ENCODE measurements at regions not wholly inside any gene's neighbourhood (a gene's known extent, or its start where the extent isn't known, plus 50 kb on each side); places are given as distances from the start of the nearest gene placed in this dataset.
"Not testable (repeated sequence)": the region's sequence is repeated elsewhere in the genome, so short reads cannot be mapped to it uniquely, and the experiment has no call there.

- no peaks in the 10 kb centered on the region for H3K79me2 ChIP-seq (ENCODE audit: insufficient read depth, low read length)
- no peak overlapping the region for H3K4me3 ChIP-seq (ENCODE audit: low read depth in 1 of 2, low read length in 2 of 2)
- ATAC-seq (ENCODE audit: insufficient read depth, low read depth) (no peak), DNase-seq (no peak)
- no peak overlapping the region for H3K27ac ChIP-seq (ENCODE audit: low read length)
- no peak overlapping the region for H2AFZ ChIP-seq (ENCODE audit: low read depth, low read length)
- no peak overlapping the region for H3K4me2 ChIP-seq (ENCODE audit: insufficient read depth, low read length)
- H3K27me3 ChIP-seq (ENCODE audit: insufficient read depth, low read length, poor library complexity), result no peaks in the 10 kb centered on the region
- TF ChIP-seq EZH2 (IDR thresholded peaks at IDR 0.05; ENCODE audit: borderline replicate concordance, low read depth, low read length, severe bottlenecking), result no peak
- TF ChIP-seq CTCF (IDR thresholded peaks at IDR 0.05; ENCODE audit: borderline replicate concordance, extremely low read depth, low read length, poor library complexity, severe bottlenecking), result no peak
- H3K9me3 ChIP-seq (ENCODE audit: insufficient read depth, low read length, severe bottlenecking), result no peaks in the 10 kb centered on the region
- no peaks in the 10 kb centered on the region for H3K36me3 ChIP-seq (ENCODE audit: insufficient read depth, low read length)
- no peaks in the 10 kb centered on the region for H4K20me1 ChIP-seq (ENCODE audit: insufficient read depth, low read length)
- no peaks in the 10 kb centered on the region for H3K4me1 ChIP-seq (ENCODE audit: insufficient read depth, low read length)
- H3K9ac ChIP-seq (ENCODE audit: low read depth, low read length), result no peak overlapping the region
Measured at GRCh38 chr10:23505797-23506465, 67.1 kb downstream of the OTUD1 start.

- H3K79me2 ChIP-seq (ENCODE audit: insufficient read depth, low read length), result no peaks in the 10 kb centered on the region
- H4K20me1 ChIP-seq (ENCODE audit: insufficient read depth, low read length), result no peaks in the 10 kb centered on the region
- no peaks in the 10 kb centered on the region for H3K27me3 ChIP-seq (ENCODE audit: insufficient read depth, low read length, poor library complexity)
- no peaks in the 10 kb centered on the region for H3K9me3 ChIP-seq (ENCODE audit: insufficient read depth, low read length, severe bottlenecking)
- no peak overlapping the region for H3K27ac ChIP-seq (ENCODE audit: low read length)
- H3K4me2 ChIP-seq (ENCODE audit: insufficient read depth, low read length), result no peak overlapping the region
- DNase-seq, result no peak
- no peaks in the 10 kb centered on the region for H3K36me3 ChIP-seq (ENCODE audit: insufficient read depth, low read length)
- no peak for TF ChIP-seq CTCF (IDR thresholded peaks at IDR 0.05; ENCODE audit: borderline replicate concordance, extremely low read depth, low read length, poor library complexity, severe bottlenecking)
- TF ChIP-seq EZH2 (IDR thresholded peaks at IDR 0.05; ENCODE audit: borderline replicate concordance, low read depth, low read length, severe bottlenecking), result no peak
- ATAC-seq (ENCODE audit: insufficient read depth, low read depth), result no peak
- H3K4me3 ChIP-seq (ENCODE audit: low read depth in 1 of 2, low read length in 2 of 2), result no peak overlapping the region
- no peak overlapping the region for H2AFZ ChIP-seq (ENCODE audit: low read depth, low read length)
- H3K4me1 ChIP-seq (ENCODE audit: insufficient read depth, low read length), result no peaks in the 10 kb centered on the region
- H3K9ac ChIP-seq (ENCODE audit: low read depth, low read length), result no peak overlapping the region
Measured at GRCh38 chr10:23512355-23513058, 73.6 kb downstream of the OTUD1 start.

- H3K9ac ChIP-seq (ENCODE audit: low read depth, low read length); H3K4me2 ChIP-seq (ENCODE audit: insufficient read depth, low read length); H3K36me3 ChIP-seq (ENCODE audit: insufficient read depth, low read length); H3K9me3 ChIP-seq (ENCODE audit: insufficient read depth, low read length, severe bottlenecking); DNase-seq; H4K20me1 ChIP-seq (ENCODE audit: insufficient read depth, low read length); H3K4me1 ChIP-seq (ENCODE audit: insufficient read depth, low read length); ATAC-seq (ENCODE audit: insufficient read depth, low read depth); H3K27me3 ChIP-seq (ENCODE audit: insufficient read depth, low read length, poor library complexity); H3K79me2 ChIP-seq (ENCODE audit: insufficient read depth, low read length); H2AFZ ChIP-seq (ENCODE audit: low read depth, low read length); H3K4me3 ChIP-seq (ENCODE audit: low read depth in 1 of 2, low read length in 2 of 2); H3K27ac ChIP-seq (ENCODE audit: low read length): not testable (repeated sequence)
Measured at GRCh38 chr10:23513621-23514020, 74.7 kb downstream of the OTUD1 start.

GRCh38 chr10:23514321-23514720 is 75.4 kb downstream of the OTUD1 start:
- H3K4me3 ChIP-seq (ENCODE audit: low read depth in 1 of 2, low read length in 2 of 2), result no peak overlapping the region
- H3K4me1 ChIP-seq (ENCODE audit: insufficient read depth, low read length), result no peaks in the 10 kb centered on the region
- no peaks in the 10 kb centered on the region for H3K9me3 ChIP-seq (ENCODE audit: insufficient read depth, low read length, severe bottlenecking)
- no peak for DNase-seq
- TF ChIP-seq CTCF (IDR thresholded peaks at IDR 0.05; ENCODE audit: borderline replicate concordance, extremely low read depth, low read length, poor library complexity, severe bottlenecking) (no peak), EZH2 (IDR thresholded peaks at IDR 0.05; ENCODE audit: borderline replicate concordance, low read depth, low read length, severe bottlenecking) (no peak)
- no peaks in the 10 kb centered on the region for H3K36me3 ChIP-seq (ENCODE audit: insufficient read depth, low read length)
- ATAC-seq (ENCODE audit: insufficient read depth, low read depth), result peak; percentile 58
- H3K4me2 ChIP-seq (ENCODE audit: insufficient read depth, low read length), result no peak overlapping the region
- H3K9ac ChIP-seq (ENCODE audit: low read depth, low read length), result no peak overlapping the region
- no peaks in the 10 kb centered on the region for H4K20me1 ChIP-seq (ENCODE audit: insufficient read depth, low read length)
- no peaks in the 10 kb centered on the region for H3K79me2 ChIP-seq (ENCODE audit: insufficient read depth, low read length)
- H2AFZ ChIP-seq (ENCODE audit: low read depth, low read length), result no peak overlapping the region
- H3K27me3 ChIP-seq (ENCODE audit: insufficient read depth, low read length, poor library complexity), result no peaks in the 10 kb centered on the region
- no peak overlapping the region for H3K27ac ChIP-seq (ENCODE audit: low read length)

Measured in DND-41 (cell line).